ENCODE measurements at regions not wholly inside any gene's neighbourhood (a gene's known extent, or its start where the extent isn't known, plus 50 kb on each side); places are given as distances from the start of the nearest gene placed in this dataset.

- DNase-seq (ENCODE audit: low spot score): no peak
Observed at GRCh38 chr13:48806522-48806921, 152.8 kb downstream of the CYSLTR2 start.

More at GRCh38 chr13:48806522-48806921, 152.8 kb downstream of the CYSLTR2 start:
- no peaks in the 10 kb centered on the region for H3K9me3 Mint-ChIP-seq
- H4K20me1 ChIP-seq (replicated peaks; ENCODE audit: insufficient read depth): no peaks in the 10 kb centered on the region
- no peaks in the 10 kb centered on the region for H3K4me1 Mint-ChIP-seq
- no peak overlapping the region for H2AFZ ChIP-seq
- no peaks in the 10 kb centered on the region for H3K79me2 ChIP-seq (replicated peaks; ENCODE audit: insufficient read depth)
- no peaks in the 10 kb centered on the region for H3K27me3 Mint-ChIP-seq (ENCODE audit: insufficient read depth, low read depth, poor library complexity)
- no peaks in the 10 kb centered on the region for H3F3A ChIP-seq (replicated peaks; ENCODE audit: low read depth)
- no peak overlapping the region for H3K27ac Mint-ChIP-seq
- no peak overlapping the region for H3K4me3 ChIP-seq
- H3K4me1 ChIP-seq (ENCODE audit: insufficient read depth): no peaks in the 10 kb centered on the region
- no peak for TF ChIP-seq STAT1 (IDR thresholded peaks at IDR 0.05; ENCODE audit: unreplicated experiment)
- TF ChIP-seq CREB1 (CRISPR knock-in tag; IDR thresholded peaks at IDR 0.05; ENCODE audit: low read depth): no peak
- no peak for TF ChIP-seq REST (IDR thresholded peaks at IDR 0.05; ENCODE audit: unreplicated experiment)
- no peak for TF ChIP-seq EZH2 (IDR thresholded peaks at IDR 0.05; ENCODE audit: low read depth, unreplicated experiment)
- no peak for TF ChIP-seq ZNF331 (CRISPR knock-in tag; IDR thresholded peaks at IDR 0.05; ENCODE audit: low read depth)
- TF ChIP-seq ZNF462 (CRISPR knock-in tag; IDR thresholded peaks at IDR 0.05): no peak
- TF ChIP-seq ZNF114 (CRISPR knock-in tag; IDR thresholded peaks at IDR 0.05): no peak
- TF ChIP-seq ETS1 (IDR thresholded peaks at IDR 0.05): no peak
- no peak for TF ChIP-seq NANOG (IDR thresholded peaks at IDR 0.05; ENCODE audit: borderline replicate concordance)
- H3K4me2 ChIP-seq: no peak overlapping the region
- no peaks in the 10 kb centered on the region for H3K36me3 Mint-ChIP-seq (ENCODE audit: low read depth)
- H3K27ac ChIP-seq (ENCODE audit: low read depth): no peak overlapping the region
- no peak for ATAC-seq
- no peak overlapping the region for H3K4me3 Mint-ChIP-seq
- H3K27me3 ChIP-seq (ENCODE audit: insufficient read depth): no peaks in the 10 kb centered on the region
- H3K36me3 ChIP-seq (ENCODE audit: insufficient read depth): no peaks in the 10 kb centered on the region
- H3K9me2 ChIP-seq (ENCODE audit: insufficient read depth): no peaks in the 10 kb centered on the region
